SK-N-SH (cell line): ENCODE measurements at regions not wholly inside any gene's neighbourhood (a gene's known extent, or its start where the extent isn't known, plus 50 kb on each side); places are given as distances from the start of the nearest gene placed in this dataset.

Source experiments
- CTCF ChIP-seq: fragments of 200-600 bp; sonication (generic); IDR thresholded peaks from 2 replicates; pipeline ENCODE4 v1.6.1; 2017; ENCODE audit warnings: antibody characterized with exemption, mild to moderate bottlenecking, moderate library complexity
- EP300 ChIP-seq, 2 experiments: IDR thresholded peaks; 2 replicates each; pipeline versions ENCODE4 v1.4.0 to v1.6.1; 2012; ENCODE audit warnings: borderline replicate concordance in 1 of 2, low read depth in 1 of 2, low read length in 1 of 2
- EZH2phosphoT487 ChIP-seq: fragments of 200-600 bp; sonication (generic); IDR thresholded peaks from 2 replicates; pipeline ENCODE4 v1.6.1; 2017; ENCODE audit warnings: low read depth, mixed run types, mild to moderate bottlenecking, antibody characterized with exemption, moderate library complexity, borderline replicate concordance
- IRF3 ChIP-seq: fragments of 150-350 bp; IDR thresholded peaks from 2 replicates; pipeline ENCODE4 v1.6.1; 2016; ENCODE audit warnings: mild to moderate bottlenecking, low read depth, low read length
- MAX ChIP-seq: IDR thresholded peaks from 2 replicates; pipeline ENCODE4 v1.4.0; 2012; ENCODE audit warnings: low read depth
- MXI1 ChIP-seq: IDR thresholded peaks from 2 replicates; pipeline ENCODE4 v1.6.1; 2012; ENCODE audit warnings: mild to moderate bottlenecking, low read depth, low read length, improper control_type of control experiment
- NFIC ChIP-seq: IDR thresholded peaks from 2 replicates; pipeline ENCODE4 v1.4.0; 2012; ENCODE audit warnings: borderline replicate concordance
- POLR2AphosphoS5 ChIP-seq: IDR thresholded peaks from 2 replicates; pipeline ENCODE4 v1.6.1; 2012; ENCODE audit warnings: low read depth, low read length
- RAD21 ChIP-seq: IDR thresholded peaks from 2 replicates; pipeline ENCODE4 v1.6.1; 2012; ENCODE audit warnings: mild to moderate bottlenecking, low read length
- SIN3A ChIP-seq: IDR thresholded peaks from 2 replicates; pipeline ENCODE4 v1.6.1; 2012; ENCODE audit warnings: low read depth, mild to moderate bottlenecking, low read length, moderate library complexity, borderline replicate concordance
- TAF1 ChIP-seq: IDR thresholded peaks from 2 replicates; pipeline ENCODE4 v1.6.1; 2012; ENCODE audit warnings: low read depth, mild to moderate bottlenecking, low read length, moderate library complexity, borderline replicate concordance
- USF2 ChIP-seq: fragments of 150-350 bp; IDR thresholded peaks from 2 replicates; pipeline ENCODE4 v1.6.1; 2017; ENCODE audit warnings: antibody characterized with exemption, low read length, low read depth, borderline replicate concordance

- TF ChIP-seq CTCF (no peak), USF2 (no peak), NFIC (no peak), MAX (no peak), POLR2AphosphoS5 (no peak), EP300 (IDR thresholded peaks at IDR 0.05; ENCODE audit: borderline replicate concordance in 1 of 2, low read depth in 1 of 2, low read length in 1 of 2) (no peak), TAF1 (no peak), RAD21 (no peak), EZH2phosphoT487 (no peak), SIN3A (no peak), MXI1 (no peak), IRF3 (no peak)
These were observed 1399.7 kb upstream of the CADM2 start for GRCh38 chr3:83559082-83559481.
